ENCODE measurements at regions not wholly inside any gene's neighbourhood (a gene's known extent, or its start where the extent isn't known, plus 50 kb on each side); places are given as distances from the start of the nearest gene placed in this dataset.

- H2AFZ ChIP-seq (ENCODE audit: control insufficient read depth, low read depth, low read length), result no peak overlapping the region
- no peak overlapping the region for H3K4me3 ChIP-seq
- H3K27me3 ChIP-seq (replicated peaks in 1 of 2; ENCODE audit: control insufficient read depth in 2 of 2, insufficient read depth in 2 of 2, low read length in 1 of 2), result no peaks in the 10 kb centered on the region
- FAIRE-seq (no peak), DNase-seq (ENCODE audit: low read depth, low spot score) (no peak), ATAC-seq (no peak)
- ChIA-PET POLR2A (no interaction called here), SMC1A (ENCODE audit: uncharacterized antibody, unreplicated experiment) (no interaction called here), RAD21 (ENCODE audit: unreplicated experiment) (no interaction called here), CTCF (no interaction called here)
- no peaks in the 10 kb centered on the region for H3K36me3 ChIP-seq (ENCODE audit: control insufficient read depth in 2 of 2, insufficient read depth in 2 of 2, low read length in 1 of 2)
- no peaks in the 10 kb centered on the region for H4K20me1 ChIP-seq (ENCODE audit: control insufficient read depth, insufficient read depth)
- peaks cover 4% of the 10 kb centered on the region; the same call in 2 of the 3 replicates for H3K9me3 ChIP-seq (replicated peaks; ENCODE audit: control insufficient read depth, insufficient read depth, low read length)
- H3K79me2 ChIP-seq (ENCODE audit: control insufficient read depth, insufficient read depth, low read length), result no peaks in the 10 kb centered on the region
- no peak overlapping the region for H3K4me2 ChIP-seq (ENCODE audit: control insufficient read depth, insufficient read depth)
- no TSS peak for BruUV-seq (replicated peaks)
- H3K4me1 ChIP-seq (ENCODE audit: control insufficient read depth, insufficient read depth, low read length), result no peaks in the 10 kb centered on the region
- H3K27ac ChIP-seq (ENCODE audit: control insufficient read depth, insufficient read depth), result no peak overlapping the region
- H3K9ac ChIP-seq (ENCODE audit: control insufficient read depth, insufficient read depth, low read length), result no peak overlapping the region
- intact Hi-C loops (cut with micrococcal nuclease; ENCODE audit: unreplicated experiment) (no loop called here), in situ Hi-C loops (cut with MboI) (no loop called here)
- WGBS (ENCODE audit: insufficient coverage, insufficient replicate concordance, low lambda C conversion rate, missing lambda C conversion rate), result 34% methylated on average over 6 of the region's 6 CpGs
- TF ChIP-seq ZNF687 (IDR thresholded peaks at IDR 0.05) (no peak), MEF2B (IDR thresholded peaks at IDR 0.05; ENCODE audit: partially characterized antibody, poor library complexity, severe bottlenecking) (no peak), KAT2A (conservative IDR thresholded peaks at IDR 0.05; ENCODE audit: control insufficient read depth, low read depth, low read length) (no peak), RB1 (IDR thresholded peaks at IDR 0.05; ENCODE audit: borderline replicate concordance) (no peak), USF2 (IDR thresholded peaks at IDR 0.05; ENCODE audit: borderline replicate concordance, low read depth, low read length) (no peak), SKIL (IDR thresholded peaks at IDR 0.05; ENCODE audit: low read depth, poor library complexity, severe bottlenecking) (no peak), ZNF622 (IDR thresholded peaks at IDR 0.05) (no peak), CREB1 (IDR thresholded peaks at IDR 0.05; ENCODE audit: low read depth) (no peak), LARP7 (IDR thresholded peaks at IDR 0.05) (no peak), RAD51 (IDR thresholded peaks at IDR 0.05) (no peak), SMARCA5 (IDR thresholded peaks at IDR 0.05) (no peak), PRDM15 (CRISPR knock-in tag; IDR thresholded peaks at IDR 0.05) (no peak), PBX3 (IDR thresholded peaks at IDR 0.05; ENCODE audit: insufficient replicate concordance, low read depth, low read length) (no peak), RFX5 (IDR thresholded peaks at IDR 0.05; ENCODE audit: low read depth, low read length) (no peak)
Observed at GRCh38 chr7:138186951-138187351, 110.7 kb downstream of the AKR1D1 start.
